HepG2 (cell line): ENCODE measurements at regions not wholly inside any gene's neighbourhood (a gene's known extent, or its start where the extent isn't known, plus 50 kb on each side); places are given as distances from the start of the nearest gene placed in this dataset.

Experiments used
- CHD2 ChIP-seq: IDR thresholded peaks from 2 replicates; pipeline ENCODE4 v1.6.1; 2011; ENCODE audit warnings: low read depth, low read length, improper control_type of control experiment
- EP300 ChIP-seq, 3 experiments: sonication (generic) in 1 of 3; formaldehyde crosslinking in 1 of 3; IDR thresholded peaks; 2 replicates each; pipeline versions ENCODE4 v1.5.1 to v1.6.1; 2011 to 2020; ENCODE audit warnings: low read depth in 2 of 3, low read length in 2 of 3, borderline replicate concordance in 1 of 3, improper control_type of control experiment in 1 of 3, mild to moderate bottlenecking in 1 of 3, missing genetic modification reagents in 1 of 3, moderate library complexity in 1 of 3
- ESRRA ChIP-seq: sonication (generic); formaldehyde crosslinking; IDR thresholded peaks from 2 replicates; pipeline ENCODE4 v1.5.1; 2020; ENCODE audit warnings: mild to moderate bottlenecking, low read depth, missing genetic modification reagents
- EZH2 ChIP-seq: conservative IDR thresholded peaks from 2 replicates; pipeline ENCODE4 v1.6.1; 2012; ENCODE audit warnings: mild to moderate bottlenecking, low read depth, low read length, moderate library complexity
- HOXA5 ChIP-seq: sonication (generic); formaldehyde crosslinking; IDR thresholded peaks from 2 replicates; pipeline ENCODE4 v1.4.0; 2020; ENCODE audit warnings: missing genetic modification reagents
- ZBTB8A ChIP-seq: sonication (generic); formaldehyde crosslinking; IDR thresholded peaks from 2 replicates; pipeline ENCODE4 v1.4.0; 2020; ENCODE audit warnings: mild to moderate bottlenecking, low read depth, missing genetic modification reagents, borderline replicate concordance
- ZFP82 ChIP-seq: sonication (generic); formaldehyde crosslinking; IDR thresholded peaks from 2 replicates; pipeline ENCODE4 v1.5.1; 2020; ENCODE audit warnings: mild to moderate bottlenecking, missing genetic modification reagents, borderline replicate concordance
- ZNF263 ChIP-seq: sonication (generic); formaldehyde crosslinking; IDR thresholded peaks from 2 replicates; pipeline ENCODE4 v1.4.0; 2020; ENCODE audit warnings: missing genetic modification reagents
- TF ChIP-seq, protein P1 (sequence below): sonication (generic); formaldehyde crosslinking; IDR thresholded peaks from 2 replicates; pipeline ENCODE4 v1.5.0; 2020; ENCODE audit warnings: mild to moderate bottlenecking, missing genetic modification reagents, moderate library complexity

DNA sequence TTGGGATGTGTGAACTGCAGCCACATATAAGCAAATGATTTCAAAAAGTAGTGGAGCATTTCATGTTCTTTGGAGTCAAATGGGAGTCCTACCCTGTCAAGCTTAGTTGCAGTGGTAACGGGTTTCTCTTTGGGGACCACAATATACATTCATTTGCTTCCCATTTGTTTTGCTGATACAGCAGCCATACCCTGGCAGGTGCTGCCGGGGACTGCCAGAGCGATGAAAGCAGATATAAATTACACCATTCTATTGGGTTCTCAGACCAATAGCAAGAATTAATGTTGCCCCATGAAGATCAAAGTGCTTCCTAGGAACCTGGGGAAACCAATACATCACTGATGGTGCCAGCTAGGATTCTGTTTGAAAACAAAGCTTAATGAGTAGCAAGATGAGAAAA lies 1621.5 kb upstream of the FLRT2 start:
- TF ChIP-seq, protein P1, sequence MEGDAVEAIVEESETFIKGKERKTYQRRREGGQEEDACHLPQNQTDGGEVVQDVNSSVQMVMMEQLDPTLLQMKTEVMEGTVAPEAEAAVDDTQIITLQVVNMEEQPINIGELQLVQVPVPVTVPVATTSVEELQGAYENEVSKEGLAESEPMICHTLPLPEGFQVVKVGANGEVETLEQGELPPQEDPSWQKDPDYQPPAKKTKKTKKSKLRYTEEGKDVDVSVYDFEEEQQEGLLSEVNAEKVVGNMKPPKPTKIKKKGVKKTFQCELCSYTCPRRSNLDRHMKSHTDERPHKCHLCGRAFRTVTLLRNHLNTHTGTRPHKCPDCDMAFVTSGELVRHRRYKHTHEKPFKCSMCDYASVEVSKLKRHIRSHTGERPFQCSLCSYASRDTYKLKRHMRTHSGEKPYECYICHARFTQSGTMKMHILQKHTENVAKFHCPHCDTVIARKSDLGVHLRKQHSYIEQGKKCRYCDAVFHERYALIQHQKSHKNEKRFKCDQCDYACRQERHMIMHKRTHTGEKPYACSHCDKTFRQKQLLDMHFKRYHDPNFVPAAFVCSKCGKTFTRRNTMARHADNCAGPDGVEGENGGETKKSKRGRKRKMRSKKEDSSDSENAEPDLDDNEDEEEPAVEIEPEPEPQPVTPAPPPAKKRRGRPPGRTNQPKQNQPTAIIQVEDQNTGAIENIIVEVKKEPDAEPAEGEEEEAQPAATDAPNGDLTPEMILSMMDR (CRISPR knock-in tag) = no peak
- TF ChIP-seq ZBTB8A (CRISPR knock-in tag) (no peak), HOXA5 (CRISPR knock-in tag) (no peak), ZNF263 (CRISPR knock-in tag) (no peak), EP300 (IDR thresholded peaks at IDR 0.05; ENCODE audit: low read depth in 2 of 2, low read length in 2 of 2) (no peak), EP300 (CRISPR knock-in tag; IDR thresholded peaks at IDR 0.05; ENCODE audit: borderline replicate concordance) (no peak), ZFP82 (CRISPR knock-in tag) (no peak), ESRRA (CRISPR knock-in tag) (no peak), EZH2 (no peak), CHD2 (no peak)
